WTC11 (cell line): ENCODE measurements at regions not wholly inside any gene's neighbourhood (a gene's known extent, or its start where the extent isn't known, plus 50 kb on each side); places are given as distances from the start of the nearest gene placed in this dataset.

Experiments
- ATAC-seq: fragments of 200-7000 bp; cut with Tn5 transposase; 2 replicates; pipeline ENCODE4 v1.10.0; 2021; ENCODE audit warnings: mild to moderate bottlenecking, moderate library complexity
- CTCF ChIA-PET: fragments of 300-600 bp; sonication (Branson Sonifier 250); formaldehyde crosslinking; loops from one replicate; lab custom pipeline; 2021; ENCODE audit warnings: antibody characterized with exemption; lab: Charles Lee
- POLR2A ChIA-PET: fragments of 350-600 bp; sonication (Branson Sonifier 250); formaldehyde crosslinking; loops from one replicate; lab custom pipeline; 2021; ENCODE audit warnings: antibody characterized with exemption; lab: Charles Lee
- DNase-seq: peaks from one replicate; pipeline ENCODE4 v3.0.0; 2021; ENCODE audit warnings: low spot score
- H3K27ac Mint-ChIP-seq: 2 replicates; pipeline ENCODE4 v1.8.0; 2021; ENCODE audit warnings: mixed read lengths
- H3K27me3 Mint-ChIP-seq: 2 replicates; pipeline ENCODE4 v1.8.0; 2021; ENCODE audit warnings: low read depth, mild to moderate bottlenecking, moderate library complexity, mixed read lengths
- H3K36me3 Mint-ChIP-seq: 2 replicates; pipeline ENCODE4 v1.8.0; 2021; ENCODE audit warnings: mixed read lengths
- H3K4me1 Mint-ChIP-seq: 2 replicates; pipeline ENCODE4 v1.8.0; 2022; ENCODE audit warnings: mixed read lengths
- H3K4me3 Mint-ChIP-seq: 2 replicates; pipeline ENCODE4 v1.8.0; 2021; ENCODE audit warnings: mild to moderate bottlenecking, moderate library complexity, mixed read lengths
- H3K9me3 Mint-ChIP-seq: 2 replicates; pipeline ENCODE4 v1.8.0; 2021; ENCODE audit warnings: mixed read lengths
- ATF1 ChIP-seq: sonication (generic); formaldehyde crosslinking; IDR thresholded peaks from 2 replicates; pipeline ENCODE4 v1.8.1; 2023; ENCODE audit warnings: mild to moderate bottlenecking, moderate library complexity, missing genetic modification reagents
- ATF3 ChIP-seq: sonication (generic); formaldehyde crosslinking; conservative IDR thresholded peaks from 2 replicates; pipeline ENCODE4 v1.8.1; 2022; ENCODE audit warnings: mild to moderate bottlenecking, missing genetic modification reagents
- CBFB ChIP-seq: sonication (generic); formaldehyde crosslinking; IDR thresholded peaks from 2 replicates; pipeline ENCODE4 v1.8.1; 2022; ENCODE audit warnings: mild to moderate bottlenecking, low read depth, missing genetic modification reagents
- CDX4 ChIP-seq: fragments of 250-450 bp; sonication (Bioruptor Pico); IDR thresholded peaks from 2 replicates; pipeline ENCODE4 v1.9.0; 2021; ENCODE audit warnings: moderate library complexity, mild to moderate bottlenecking, inconsistent platforms, borderline replicate concordance
- E2F4 ChIP-seq: sonication (generic); formaldehyde crosslinking; IDR thresholded peaks from 2 replicates; pipeline ENCODE4 v1.8.1; 2022; ENCODE audit warnings: low read depth, mild to moderate bottlenecking, moderate library complexity, missing genetic modification reagents, borderline replicate concordance
- EMX1 ChIP-seq: fragments of 250-450 bp; sonication (Bioruptor Pico); IDR thresholded peaks from 2 replicates; pipeline ENCODE4 v1.8.0; 2021; ENCODE audit warnings: mild to moderate bottlenecking
- ESRRA ChIP-seq: sonication (generic); formaldehyde crosslinking; IDR thresholded peaks from 2 replicates; pipeline ENCODE4 v1.8.1; 2022; ENCODE audit warnings: mild to moderate bottlenecking, missing genetic modification reagents, borderline replicate concordance
- FOXK1 ChIP-seq: sonication (generic); formaldehyde crosslinking; IDR thresholded peaks from 2 replicates; pipeline ENCODE4 v1.8.0; 2022; ENCODE audit warnings: mild to moderate bottlenecking, moderate library complexity, missing genetic modification reagents
- FOXP1 ChIP-seq: sonication (generic); formaldehyde crosslinking; IDR thresholded peaks from 2 replicates; pipeline ENCODE4 v1.8.0; 2022; ENCODE audit warnings: missing genetic modification reagents, mild to moderate bottlenecking, moderate library complexity, borderline replicate concordance
- GABPB1 ChIP-seq: sonication (generic); formaldehyde crosslinking; IDR thresholded peaks from 2 replicates; pipeline ENCODE4 v1.8.1; 2023; ENCODE audit warnings: mild to moderate bottlenecking, missing genetic modification reagents
- JAZF1 ChIP-seq: fragments of 250-450 bp; sonication (Bioruptor Pico); IDR thresholded peaks from 2 replicates; pipeline ENCODE4 v1.9.0; 2021; ENCODE audit warnings: moderate library complexity, mild to moderate bottlenecking, inconsistent platforms
- JUN ChIP-seq: sonication (generic); formaldehyde crosslinking; IDR thresholded peaks from 2 replicates; pipeline ENCODE4 v1.8.0; 2023; ENCODE audit warnings: mild to moderate bottlenecking, missing genetic modification reagents
- MXD4 ChIP-seq: fragments of 250-450 bp; sonication (Bioruptor Pico); IDR thresholded peaks from 2 replicates; pipeline ENCODE4 v1.8.0; 2021; ENCODE audit warnings: mild to moderate bottlenecking, moderate library complexity, borderline replicate concordance
- MYBL2 ChIP-seq: sonication (generic); formaldehyde crosslinking; IDR thresholded peaks from 2 replicates; pipeline ENCODE4 v1.8.1; 2023; ENCODE audit warnings: mild to moderate bottlenecking, moderate library complexity, missing genetic modification reagents
- NFATC4 ChIP-seq: fragments of 250-450 bp; sonication (Bioruptor Pico); IDR thresholded peaks from 2 replicates; pipeline ENCODE4 v1.9.0; 2021; ENCODE audit warnings: mild to moderate bottlenecking
- NR2C2 ChIP-seq: sonication (generic); formaldehyde crosslinking; IDR thresholded peaks from 2 replicates; pipeline ENCODE4 v1.8.0; 2022; ENCODE audit warnings: mild to moderate bottlenecking, missing genetic modification reagents
- NR3C1 ChIP-seq: sonication (generic); formaldehyde crosslinking; conservative IDR thresholded peaks from 2 replicates; pipeline ENCODE4 v1.8.1; 2023; ENCODE audit warnings: low read depth, mild to moderate bottlenecking, missing genetic modification reagents
- PRRX2 ChIP-seq: fragments of 250-450 bp; sonication (Bioruptor Pico); IDR thresholded peaks from 2 replicates; pipeline ENCODE4 v1.8.0; 2021; ENCODE audit warnings: mild to moderate bottlenecking
- SMAD3 ChIP-seq: sonication (generic); formaldehyde crosslinking; IDR thresholded peaks from 2 replicates; pipeline ENCODE4 v1.8.0; 2022; ENCODE audit warnings: missing genetic modification reagents, mild to moderate bottlenecking, borderline replicate concordance
- STAT6 ChIP-seq: sonication (generic); formaldehyde crosslinking; conservative IDR thresholded peaks from 2 replicates; pipeline ENCODE4 v1.8.1; 2023; ENCODE audit warnings: mild to moderate bottlenecking, low read depth, missing genetic modification reagents, moderate library complexity
- TCF7 ChIP-seq: sonication (generic); formaldehyde crosslinking; IDR thresholded peaks from 2 replicates; pipeline ENCODE4 v1.8.0; 2022; ENCODE audit warnings: mild to moderate bottlenecking, low read depth, missing genetic modification reagents, moderate library complexity
- TEAD1 ChIP-seq: sonication (generic); formaldehyde crosslinking; IDR thresholded peaks from 2 replicates; pipeline ENCODE4 v1.8.0; 2022; ENCODE audit warnings: mild to moderate bottlenecking, missing genetic modification reagents
- TEAD4 ChIP-seq: sonication (generic); formaldehyde crosslinking; IDR thresholded peaks from 2 replicates; pipeline ENCODE4 v1.8.0; 2022; ENCODE audit warnings: mild to moderate bottlenecking, missing genetic modification reagents
- USF1 ChIP-seq: sonication (generic); formaldehyde crosslinking; IDR thresholded peaks from 2 replicates; pipeline ENCODE4 v1.8.0; 2022; ENCODE audit warnings: mild to moderate bottlenecking, missing genetic modification reagents
- ZNF121 ChIP-seq: sonication (generic); formaldehyde crosslinking; IDR thresholded peaks from 2 replicates; pipeline ENCODE4 v1.8.0; 2023; ENCODE audit warnings: missing genetic modification reagents
- ZNF232 ChIP-seq: sonication (generic); formaldehyde crosslinking; IDR thresholded peaks from 2 replicates; pipeline ENCODE4 v1.8.0; 2022; ENCODE audit warnings: mild to moderate bottlenecking, missing genetic modification reagents
- ZNF317 ChIP-seq: sonication (generic); formaldehyde crosslinking; IDR thresholded peaks from 2 replicates; pipeline ENCODE4 v1.8.1; 2023; ENCODE audit warnings: low read depth, mild to moderate bottlenecking, moderate library complexity, missing genetic modification reagents, borderline replicate concordance
- ZNF671 ChIP-seq: fragments of 250-450 bp; sonication (Bioruptor Pico); IDR thresholded peaks from 2 replicates; pipeline ENCODE4 v1.8.0; 2021; ENCODE audit warnings: mild to moderate bottlenecking

- ChIA-PET POLR2A (interaction anchor here (0.6 kb wide), 1 partner anchor 586 kb away, joined by 3 read pairs; no protein-coding TSS in a partner anchor), CTCF (interaction anchor here (1.1 to 1.4 kb wide), 2 partner anchors 10 to 42 kb away, joined by 3 to 4 read pairs; no protein-coding TSS in a partner anchor)
- ATAC-seq (no peak), DNase-seq (no peak)
- Mint-ChIP-seq H3K27ac (no peak overlapping the region), H3K36me3 (no peaks in the 10 kb centered on the region), H3K27me3 (no peaks in the 10 kb centered on the region), H3K4me3 (no peak overlapping the region), H3K4me1 (peaks cover 4% of the 10 kb centered on the region; the same call in 1 of the 2 replicates), H3K9me3 (no peaks in the 10 kb centered on the region)
- TF ChIP-seq ATF1 (no peak), EMX1 (CRISPR knock-in tag) (no peak), FOXK1 (no peak), ESRRA (CRISPR knock-in tag) (no peak), USF1 (CRISPR knock-in tag) (no peak), TCF7 (CRISPR knock-in tag) (no peak), CBFB (CRISPR knock-in tag) (no peak), PRRX2 (CRISPR knock-in tag) (no peak), ZNF232 (no peak), CDX4 (CRISPR knock-in tag) (no peak), JUN (CRISPR knock-in tag) (no peak), MXD4 (CRISPR knock-in tag) (no peak), SMAD3 (no peak), JAZF1 (CRISPR knock-in tag) (no peak), ZNF121 (no peak), TEAD4 (CRISPR knock-in tag) (no peak), E2F4 (CRISPR knock-in tag) (no peak), ZNF671 (CRISPR knock-in tag) (no peak), MYBL2 (CRISPR knock-in tag) (no peak), ZNF317 (no peak)
Measured at GRCh38 chr9:134491856-134492255, 149.7 kb upstream of the COL5A1 start.

- H3K27ac Mint-ChIP-seq, result no peak overlapping the region
- TF ChIP-seq NR2C2, result no peak
- TF ChIP-seq STAT6 (CRISPR knock-in tag), result no peak
- no peak for TF ChIP-seq TEAD1 (CRISPR knock-in tag)
- TF ChIP-seq ATF3 (CRISPR knock-in tag), result no peak
- no peak for TF ChIP-seq NR3C1 (CRISPR knock-in tag)
- no peak for TF ChIP-seq FOXP1 (CRISPR knock-in tag)
- no peak for TF ChIP-seq GABPB1 (CRISPR knock-in tag)
- TF ChIP-seq JAZF1 (CRISPR knock-in tag), result no peak
- no peak for TF ChIP-seq MYBL2 (CRISPR knock-in tag)
- TF ChIP-seq NFATC4, result no peak
- peaks cover 4% of the 10 kb centered on the region; the same call in 1 of the 2 replicates for H3K4me1 Mint-ChIP-seq
- ChIA-PET POLR2A (interaction anchor here (0.6 kb wide), 1 partner anchor 587 kb away, joined by 3 read pairs; no protein-coding TSS in a partner anchor), CTCF (interaction anchor here (1.1 to 1.6 kb wide), 3 partner anchors 9 to 43 kb away, joined by 3 to 4 read pairs (median 3); no protein-coding TSS in a partner anchor)
- no peak for ATAC-seq
- H3K27me3 Mint-ChIP-seq, result no peaks in the 10 kb centered on the region
- DNase-seq, result no peak
- H3K9me3 Mint-ChIP-seq, result no peaks in the 10 kb centered on the region
- H3K36me3 Mint-ChIP-seq, result no peaks in the 10 kb centered on the region
- no peak overlapping the region for H3K4me3 Mint-ChIP-seq
Measured at GRCh38 chr9:134492281-134492691, 149.3 kb upstream of the COL5A1 start.
